Stimulated activated memory B cell treated with anti-CD40 and anti-IgM and Interleukin-4, amounts not matched to agents 10 μg/mL and 1 μg/mL and 100 μg/mL, for 72 hours (primary cell): ENCODE measurements at regions not wholly inside any gene's neighbourhood (a gene's known extent, or its start where the extent isn't known, plus 50 kb on each side); places are given as distances from the start of the nearest gene placed in this dataset.

Source experiments
- ATAC-seq: fragments of 150-1000 bp; cut with Tn5 transposase; 2 replicates; pipeline ENCODE4 v1.10.0; 2021
- H3K27ac Mint-ChIP-seq: one replicate; pipeline ENCODE4 v1.8.0; 2022; ENCODE audit warnings: mild to moderate bottlenecking, mixed read lengths
- H3K27me3 Mint-ChIP-seq: one replicate; pipeline ENCODE4 v1.8.0; 2022; ENCODE audit warnings: mixed read lengths
- H3K36me3 Mint-ChIP-seq: one replicate; pipeline ENCODE4 v1.8.0; 2022; ENCODE audit warnings: mixed read lengths
- H3K4me1 Mint-ChIP-seq: one replicate; pipeline ENCODE4 v1.8.0; 2022; ENCODE audit warnings: mixed read lengths
- H3K4me3 Mint-ChIP-seq: one replicate; pipeline ENCODE4 v1.8.0; 2022; ENCODE audit warnings: mild to moderate bottlenecking, moderate library complexity, mixed read lengths
- H3K9me3 Mint-ChIP-seq: one replicate; pipeline ENCODE4 v1.8.0; 2022; ENCODE audit warnings: mixed read lengths

DNA sequence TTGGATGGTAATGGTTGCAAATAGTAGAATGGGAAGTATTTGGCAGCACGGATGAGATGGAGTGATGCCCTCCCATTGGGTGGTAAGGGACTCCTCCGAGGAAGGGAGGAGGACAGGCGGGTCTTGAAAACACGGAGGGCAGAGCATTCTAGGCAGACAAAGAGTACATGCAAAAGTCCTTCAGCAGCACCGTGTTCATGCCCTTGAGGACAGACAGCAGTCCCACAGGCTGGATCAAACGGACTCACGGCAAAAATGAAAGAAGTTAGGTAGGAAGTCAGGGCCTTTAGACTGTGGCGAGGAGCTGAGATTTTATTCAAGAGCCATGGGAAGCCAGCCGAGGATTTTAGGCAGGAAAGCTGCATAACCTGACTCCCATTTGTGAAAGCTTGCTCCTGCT is 253.9 kb downstream of the RHOU start:
- no peaks in the 10 kb centered on the region for H3K4me1 Mint-ChIP-seq
- no peak for ATAC-seq
- no peaks in the 10 kb centered on the region for H3K36me3 Mint-ChIP-seq
- H3K27ac Mint-ChIP-seq: no peak overlapping the region
- H3K27me3 Mint-ChIP-seq: peaks cover 13% of the 10 kb centered on the region
- H3K4me3 Mint-ChIP-seq: no peak overlapping the region
- no peaks in the 10 kb centered on the region for H3K9me3 Mint-ChIP-seq

DNA sequence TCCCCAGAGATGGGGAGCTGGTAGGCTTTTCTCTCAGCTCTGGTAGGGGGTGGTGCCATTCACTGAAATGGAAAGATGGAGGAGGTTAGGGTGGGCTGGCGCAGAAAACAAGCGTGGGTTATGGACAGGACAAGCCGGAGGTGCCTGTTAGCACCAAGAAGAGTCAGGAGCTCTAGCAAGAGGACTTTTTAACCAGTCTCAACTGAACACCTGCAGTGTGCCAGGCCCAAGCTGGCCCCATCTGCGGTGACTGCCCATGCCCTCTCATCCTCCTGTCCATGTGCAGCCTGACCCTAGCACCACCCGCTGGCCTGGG is 254.4 kb downstream of the RHOU start:
- H3K27me3 Mint-ChIP-seq: peaks cover 13% of the 10 kb centered on the region
- H3K4me3 Mint-ChIP-seq: no peak overlapping the region
- H3K4me1 Mint-ChIP-seq: no peaks in the 10 kb centered on the region
- no peaks in the 10 kb centered on the region for H3K9me3 Mint-ChIP-seq
- no peak overlapping the region for H3K27ac Mint-ChIP-seq
- ATAC-seq: no peak
- H3K36me3 Mint-ChIP-seq: no peaks in the 10 kb centered on the region

DNA sequence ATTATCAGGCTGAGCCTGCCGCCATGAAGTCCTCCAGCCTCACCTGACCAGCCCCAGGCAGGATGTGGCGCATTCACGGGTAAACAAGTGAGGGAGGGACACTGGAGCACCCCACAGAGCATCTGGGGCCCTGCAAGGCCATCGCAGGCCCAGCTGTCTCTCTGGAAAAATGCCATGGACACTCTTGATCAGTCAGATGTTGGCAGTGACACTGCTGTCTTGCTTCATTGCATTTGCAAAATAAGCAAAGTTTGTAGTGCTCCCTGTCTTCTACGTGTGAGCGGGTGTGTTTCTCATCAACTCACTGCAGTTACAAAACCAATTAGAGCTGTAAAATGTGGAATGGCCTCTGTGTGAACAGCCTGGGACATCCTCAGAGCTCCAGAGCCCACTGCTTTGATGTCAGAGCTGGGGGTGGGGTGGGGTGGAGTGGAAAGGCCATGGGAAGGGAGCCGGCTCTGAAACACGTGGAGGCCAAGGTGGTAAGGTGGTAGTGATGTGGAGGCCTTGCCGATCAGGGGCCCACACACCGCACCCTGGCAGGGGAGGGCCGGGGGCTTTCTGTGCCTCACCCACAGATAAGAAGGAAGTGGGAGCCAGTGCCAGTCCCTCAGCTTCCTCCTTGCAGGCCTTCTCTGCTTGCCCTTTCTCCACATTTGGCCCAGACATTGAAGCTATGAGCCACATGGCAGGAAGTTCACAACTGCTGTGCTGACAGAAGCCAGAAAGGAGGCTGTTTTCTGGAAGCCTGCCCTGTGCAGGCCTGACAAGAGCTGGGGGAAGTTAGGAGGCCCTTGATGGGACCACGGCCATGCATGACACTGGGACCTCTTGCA is 254.9 kb downstream of the RHOU start:
- Mint-ChIP-seq H3K4me3 (no peak overlapping the region), H3K4me1 (no peaks in the 10 kb centered on the region), H3K27ac (no peak overlapping the region), H3K9me3 (no peaks in the 10 kb centered on the region), H3K36me3 (no peaks in the 10 kb centered on the region), H3K27me3 (peaks cover 13% of the 10 kb centered on the region)
- peak; percentile 47 for ATAC-seq

- H3K36me3 Mint-ChIP-seq: no peaks in the 10 kb centered on the region
- no peak overlapping the region for H3K4me3 Mint-ChIP-seq
- H3K4me1 Mint-ChIP-seq: no peaks in the 10 kb centered on the region
- ATAC-seq: no peak
- no peaks in the 10 kb centered on the region for H3K9me3 Mint-ChIP-seq
- peaks cover 13% of the 10 kb centered on the region for H3K27me3 Mint-ChIP-seq
- no peak overlapping the region for H3K27ac Mint-ChIP-seq
These were observed 255.8 kb downstream of the RHOU start for GRCh38 chr1:228990906-228991569.

DNA sequence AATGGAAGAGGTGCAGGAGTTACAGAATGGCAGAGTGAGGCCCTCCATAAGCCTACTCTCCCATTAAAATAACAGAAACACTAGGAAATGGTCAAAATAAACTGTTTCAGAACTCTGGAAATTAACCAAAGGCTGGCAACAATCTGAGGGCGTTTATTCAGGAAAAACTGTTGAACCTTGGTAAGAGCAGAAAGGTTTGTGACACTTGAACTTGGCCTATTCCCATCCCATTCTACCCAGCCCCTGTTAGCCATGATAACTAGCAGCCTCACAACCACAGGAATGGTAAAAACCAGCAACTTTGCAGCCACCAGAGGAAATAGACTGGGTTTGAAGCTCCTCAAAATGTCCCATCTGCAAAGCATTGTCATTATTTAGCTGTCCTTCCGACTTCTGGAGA is 256.8 kb downstream of the RHOU start:
- no peak for ATAC-seq
- H3K36me3 Mint-ChIP-seq: no peaks in the 10 kb centered on the region
- no peaks in the 10 kb centered on the region for H3K4me1 Mint-ChIP-seq
- H3K27me3 Mint-ChIP-seq: peaks cover 13% of the 10 kb centered on the region
- no peak overlapping the region for H3K4me3 Mint-ChIP-seq
- no peak overlapping the region for H3K27ac Mint-ChIP-seq
- H3K9me3 Mint-ChIP-seq: no peaks in the 10 kb centered on the region

GRCh38 chr1:228992907-228993535 is 257.7 kb downstream of the RHOU start:
- no peak overlapping the region for H3K27ac Mint-ChIP-seq
- H3K9me3 Mint-ChIP-seq: no peaks in the 10 kb centered on the region
- H3K36me3 Mint-ChIP-seq: no peaks in the 10 kb centered on the region
- H3K27me3 Mint-ChIP-seq: peaks cover 13% of the 10 kb centered on the region
- no peak overlapping the region for H3K4me3 Mint-ChIP-seq
- no peaks in the 10 kb centered on the region for H3K4me1 Mint-ChIP-seq
- ATAC-seq: no peak

DNA sequence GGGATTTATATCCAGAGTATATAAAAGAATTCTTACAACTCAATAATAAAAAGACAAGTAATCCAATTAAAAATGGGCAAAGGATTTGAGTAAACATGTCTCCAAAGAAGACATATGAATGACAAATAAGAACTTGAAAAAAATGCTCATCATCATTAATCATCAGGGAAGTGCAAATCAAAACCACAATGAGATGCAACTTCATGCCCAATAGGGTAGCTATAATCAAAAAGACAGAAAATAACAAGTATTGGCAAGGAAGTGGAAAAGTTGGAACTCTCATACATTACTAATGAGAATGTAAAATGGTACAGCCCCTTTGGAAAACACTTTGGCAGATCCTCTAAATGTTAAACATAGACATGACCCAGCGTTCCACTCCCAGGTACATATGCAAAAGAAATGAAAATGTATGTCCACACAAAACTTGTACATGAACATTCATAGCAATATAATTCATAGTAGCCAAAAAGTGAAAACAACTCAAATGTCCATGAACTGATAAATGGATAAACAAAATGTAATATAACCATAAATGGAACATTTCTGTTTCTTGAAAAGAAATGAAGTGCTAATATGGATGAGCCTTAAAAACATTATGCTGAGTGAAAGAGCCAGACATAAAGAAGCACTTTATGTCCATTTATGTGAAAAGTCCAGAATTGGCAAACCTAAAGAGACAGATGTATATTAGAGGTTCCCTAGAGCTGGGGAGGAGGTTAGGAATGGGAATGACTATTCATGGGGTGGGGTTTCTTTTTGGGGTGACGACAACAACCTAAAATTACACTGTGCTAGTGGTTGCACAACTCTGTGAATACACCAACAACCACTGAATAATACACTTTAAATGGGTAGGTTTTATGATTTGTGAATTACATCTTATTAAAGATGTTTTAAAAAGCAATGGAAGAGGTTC is 259.7 kb downstream of the RHOU start:
- ATAC-seq: no peak
- no peaks in the 10 kb centered on the region for H3K36me3 Mint-ChIP-seq
- no peaks in the 10 kb centered on the region for H3K9me3 Mint-ChIP-seq
- H3K27ac Mint-ChIP-seq: no peak overlapping the region
- peaks cover 10% of the 10 kb centered on the region for H3K27me3 Mint-ChIP-seq
- no peak overlapping the region for H3K4me3 Mint-ChIP-seq
- no peaks in the 10 kb centered on the region for H3K4me1 Mint-ChIP-seq

DNA sequence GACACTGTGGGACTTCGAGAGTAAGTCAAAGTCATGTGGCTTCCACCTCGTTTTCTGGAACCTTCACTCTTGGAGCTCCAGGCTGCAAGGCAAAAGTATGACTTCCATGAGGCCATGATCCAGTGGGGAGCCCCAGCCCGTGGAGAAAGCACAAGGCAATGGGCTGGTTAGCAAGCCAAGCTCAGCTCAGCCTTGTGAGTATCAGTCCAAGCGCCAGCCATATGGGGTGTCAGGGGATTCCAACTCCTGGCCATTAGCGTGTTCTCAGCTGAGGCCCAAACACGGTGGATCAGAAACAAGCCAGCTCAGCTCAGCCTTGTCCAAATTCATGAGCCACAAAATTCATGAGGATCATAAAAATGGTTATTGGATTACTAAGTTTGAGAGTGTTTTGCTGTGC is 261.0 kb downstream of the RHOU start:
- Mint-ChIP-seq H3K27ac (no peak overlapping the region), H3K27me3 (peaks cover 10% of the 10 kb centered on the region), H3K4me3 (no peak overlapping the region), H3K36me3 (no peaks in the 10 kb centered on the region), H3K4me1 (no peaks in the 10 kb centered on the region), H3K9me3 (no peaks in the 10 kb centered on the region)
- no peak for ATAC-seq

GRCh38 chr1:228997721-228998144 is 262.5 kb downstream of the RHOU start:
- no peak overlapping the region for H3K4me3 Mint-ChIP-seq

DNA sequence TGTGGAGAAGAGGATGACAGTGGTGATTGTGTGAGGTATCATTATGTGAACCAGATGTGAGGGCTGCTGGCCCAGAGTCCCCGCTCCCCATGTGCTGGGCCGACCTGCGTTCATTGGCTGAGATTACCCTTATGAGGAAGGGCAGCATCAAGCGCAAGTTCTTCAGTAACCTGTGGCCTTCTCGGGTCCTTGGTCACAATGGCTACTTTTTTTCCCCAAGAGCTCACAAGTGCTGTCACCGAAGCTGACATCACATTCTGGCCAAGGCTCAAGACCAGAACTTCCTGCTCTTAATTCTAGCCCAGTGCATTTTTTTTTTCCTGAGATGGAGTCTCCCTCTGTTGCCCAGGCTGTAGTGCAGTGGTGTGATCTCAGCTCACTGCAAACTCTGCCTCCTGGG is 262.9 kb downstream of the RHOU start:
- H3K4me3 Mint-ChIP-seq: no peak overlapping the region
- no peak overlapping the region for H3K27ac Mint-ChIP-seq
- H3K4me1 Mint-ChIP-seq: no peaks in the 10 kb centered on the region
- H3K9me3 Mint-ChIP-seq: no peaks in the 10 kb centered on the region
- ATAC-seq: no peak
- peaks cover 10% of the 10 kb centered on the region for H3K27me3 Mint-ChIP-seq
- no peaks in the 10 kb centered on the region for H3K36me3 Mint-ChIP-seq

More at GRCh38 chr1:228997721-228998144, 262.5 kb downstream of the RHOU start:
- ATAC-seq: no peak
- Mint-ChIP-seq H3K27ac (no peak overlapping the region), H3K9me3 (no peaks in the 10 kb centered on the region), H3K4me1 (no peaks in the 10 kb centered on the region), H3K27me3 (peaks cover 10% of the 10 kb centered on the region), H3K36me3 (no peaks in the 10 kb centered on the region)

DNA sequence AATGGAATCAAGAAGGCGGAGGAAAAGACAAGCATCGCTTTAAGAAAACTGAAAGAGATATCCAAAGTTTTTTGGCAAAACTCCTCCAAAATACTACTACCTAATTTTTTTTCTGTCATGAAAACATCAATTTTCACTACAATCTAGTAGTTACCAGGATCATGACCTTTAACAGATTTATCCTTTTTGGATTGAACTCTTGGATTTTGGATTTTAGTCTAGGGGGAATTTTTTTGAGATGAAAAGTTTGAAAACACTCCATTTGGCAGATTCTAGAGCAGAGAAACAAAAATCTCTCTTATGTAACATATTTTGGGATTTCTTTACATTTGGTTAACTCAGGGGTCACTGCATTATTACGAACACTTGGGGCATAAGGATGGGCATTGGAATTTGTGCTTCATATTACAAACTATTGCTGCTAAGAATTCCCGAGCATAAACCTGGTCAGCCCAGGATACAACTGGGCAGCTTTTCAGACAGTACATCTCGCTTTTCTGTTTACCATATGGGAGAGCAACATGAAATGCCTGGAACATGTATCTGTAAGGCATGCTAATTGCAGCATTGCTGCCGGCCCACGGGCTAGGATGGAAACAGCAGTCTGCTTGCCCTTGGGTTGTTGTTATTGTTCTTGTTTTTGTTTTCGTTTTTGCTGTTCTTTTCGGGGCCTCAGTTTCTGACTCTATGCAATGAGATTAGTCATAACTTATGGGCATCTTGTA is 264.3 kb downstream of the RHOU start:
- Mint-ChIP-seq H3K27ac (no peak overlapping the region), H3K4me3 (no peak overlapping the region), H3K4me1 (no peaks in the 10 kb centered on the region), H3K27me3 (peaks cover 10% of the 10 kb centered on the region), H3K9me3 (no peaks in the 10 kb centered on the region), H3K36me3 (no peaks in the 10 kb centered on the region)
- ATAC-seq: no peak

GRCh38 chr1:229000187-229000586 is 264.9 kb downstream of the RHOU start:
- H3K27me3 Mint-ChIP-seq: peaks cover 10% of the 10 kb centered on the region
- no peak overlapping the region for H3K27ac Mint-ChIP-seq
- no peaks in the 10 kb centered on the region for H3K9me3 Mint-ChIP-seq
- H3K4me1 Mint-ChIP-seq: no peaks in the 10 kb centered on the region
- no peak for ATAC-seq
- H3K36me3 Mint-ChIP-seq: no peaks in the 10 kb centered on the region
- H3K4me3 Mint-ChIP-seq: no peak overlapping the region

GRCh38 chr1:229001467-229002011 is 266.3 kb downstream of the RHOU start:
- no peak overlapping the region for H3K27ac Mint-ChIP-seq
- no peak overlapping the region for H3K4me3 Mint-ChIP-seq
- H3K9me3 Mint-ChIP-seq: no peaks in the 10 kb centered on the region
- no peaks in the 10 kb centered on the region for H3K36me3 Mint-ChIP-seq
- H3K27me3 Mint-ChIP-seq: peaks cover 10% of the 10 kb centered on the region
- no peaks in the 10 kb centered on the region for H3K4me1 Mint-ChIP-seq
- ATAC-seq: no peak

DNA sequence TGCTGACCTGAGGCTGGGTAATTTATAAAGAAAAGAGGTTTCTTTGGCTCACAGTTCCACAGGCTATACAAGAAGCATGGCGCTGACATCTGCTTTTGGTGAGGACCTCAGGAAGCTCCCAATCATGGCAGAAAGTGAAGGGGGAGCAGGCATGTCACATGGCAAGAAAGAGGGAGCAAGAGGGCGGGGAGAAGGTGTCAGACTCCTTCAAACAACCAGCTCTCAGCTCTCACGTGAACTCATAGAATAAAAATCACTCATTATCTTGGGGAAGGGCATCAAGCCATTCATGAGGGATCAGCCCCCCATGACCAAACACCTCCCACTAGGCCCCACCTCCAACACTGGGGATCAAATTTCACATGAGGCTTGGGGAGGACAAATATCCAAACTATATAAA is 266.8 kb downstream of the RHOU start:
- Mint-ChIP-seq H3K9me3 (no peaks in the 10 kb centered on the region), H3K36me3 (no peaks in the 10 kb centered on the region), H3K4me3 (no peak overlapping the region), H3K27me3 (peaks cover 10% of the 10 kb centered on the region), H3K4me1 (no peaks in the 10 kb centered on the region), H3K27ac (no peak overlapping the region)
- no peak for ATAC-seq
